Suppressor macrophage treated with lipopolysaccharide for 4 hours (primary cell): ENCODE measurements at regions not wholly inside any gene's neighbourhood (a gene's known extent, or its start where the extent isn't known, plus 50 kb on each side); places are given as distances from the start of the nearest gene placed in this dataset.
A peak's percentile ranks its signal among the peaks of the same experiment; 100 is the strongest.

Experiments
- DNase-seq: peaks from one replicate; pipeline ENCODE4 v3.0.0-alpha.2; 2020

DNA sequence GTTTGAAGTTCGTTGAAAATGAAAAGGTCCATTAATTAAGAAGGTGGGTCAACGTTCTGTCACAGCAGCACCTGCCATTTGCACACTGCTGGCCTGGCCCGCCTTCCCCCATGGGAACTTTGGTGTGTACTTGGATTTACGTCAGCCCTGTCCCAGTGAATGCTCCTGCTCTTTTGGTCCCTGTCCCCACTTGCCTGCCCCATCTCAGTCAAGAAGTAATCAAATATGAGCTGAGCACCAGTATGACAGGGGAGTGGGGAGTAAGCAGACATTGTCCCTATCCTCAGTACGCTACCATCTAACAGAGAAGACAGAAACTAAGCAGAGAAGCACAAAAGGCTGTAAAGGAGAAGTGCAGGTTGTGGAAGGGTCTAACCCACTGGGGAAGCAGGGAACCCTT is 65.1 kb downstream of the SLC4A3 start:
- no peak for DNase-seq

DNA sequence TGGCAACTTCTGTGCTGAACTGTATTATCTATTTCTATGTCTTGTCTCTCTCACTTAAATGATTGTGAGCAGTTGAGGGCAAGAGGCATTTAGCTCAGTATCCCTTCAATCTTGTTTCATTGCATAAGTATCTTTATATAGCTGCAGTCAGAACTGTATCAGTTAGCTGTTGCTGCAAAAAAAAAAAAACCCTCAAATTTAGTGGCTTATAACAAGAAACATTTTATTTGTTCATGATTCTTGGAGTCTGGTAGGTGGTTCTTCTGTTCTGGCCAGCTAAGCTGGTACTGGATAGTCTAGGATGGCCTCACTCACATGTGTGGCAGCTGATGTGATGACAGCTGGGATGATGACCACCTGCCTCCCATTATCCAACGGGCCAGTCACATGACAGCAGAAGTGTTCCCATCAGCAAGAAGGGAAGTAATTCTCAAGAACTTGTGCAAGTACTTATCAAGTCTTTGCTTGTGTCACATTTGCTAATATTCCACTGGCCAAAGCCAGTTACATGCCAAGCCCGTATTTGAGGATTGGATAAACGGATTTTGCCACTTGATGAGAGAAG is 67.8 kb downstream of the SLC4A3 start:
- no peak for DNase-seq

DNA sequence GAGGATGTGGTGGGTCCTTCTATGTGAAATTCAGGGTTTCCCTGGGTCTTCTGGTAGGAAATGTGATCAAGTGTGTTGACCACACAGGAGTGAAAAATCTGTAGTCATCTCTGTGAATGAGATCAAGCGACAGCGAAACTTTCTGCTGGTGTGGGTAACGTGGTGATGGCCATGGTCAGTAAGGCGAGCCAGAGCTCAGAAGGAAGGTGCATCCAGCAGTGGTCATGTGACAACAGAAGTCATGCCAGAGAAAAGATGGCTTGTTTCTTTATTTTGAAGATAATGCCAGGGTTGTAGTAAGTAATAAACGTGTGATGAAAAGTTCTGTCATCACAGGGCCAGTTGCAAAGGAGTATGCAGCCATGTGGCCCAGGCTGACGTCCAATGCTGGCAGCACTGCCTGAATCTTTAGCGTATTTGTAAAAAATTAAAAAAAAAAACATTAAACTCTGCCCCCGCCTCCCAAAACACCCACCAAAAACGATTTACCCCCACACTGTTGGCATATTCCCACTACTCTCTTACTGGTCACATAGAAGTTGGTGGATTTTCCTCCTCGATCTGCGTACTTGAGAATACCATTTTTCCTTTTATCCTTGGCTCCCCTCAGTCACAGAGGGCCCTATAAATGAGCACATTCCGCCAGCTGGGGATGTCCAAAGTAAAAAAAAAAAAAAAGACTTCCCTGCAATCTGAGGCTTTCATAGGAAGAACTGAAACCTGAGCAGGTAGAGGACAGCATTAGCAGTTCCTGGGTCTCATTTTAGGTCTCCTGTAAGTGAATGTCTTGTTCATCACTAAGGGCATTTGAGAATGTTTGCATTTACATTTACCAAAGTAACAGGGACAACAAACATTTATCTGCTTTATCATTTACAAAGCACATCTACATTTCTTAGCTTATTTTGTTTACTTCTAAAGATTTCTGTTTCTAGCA is 70.6 kb downstream of the SLC4A3 start:
- DNase-seq = no peak

DNA sequence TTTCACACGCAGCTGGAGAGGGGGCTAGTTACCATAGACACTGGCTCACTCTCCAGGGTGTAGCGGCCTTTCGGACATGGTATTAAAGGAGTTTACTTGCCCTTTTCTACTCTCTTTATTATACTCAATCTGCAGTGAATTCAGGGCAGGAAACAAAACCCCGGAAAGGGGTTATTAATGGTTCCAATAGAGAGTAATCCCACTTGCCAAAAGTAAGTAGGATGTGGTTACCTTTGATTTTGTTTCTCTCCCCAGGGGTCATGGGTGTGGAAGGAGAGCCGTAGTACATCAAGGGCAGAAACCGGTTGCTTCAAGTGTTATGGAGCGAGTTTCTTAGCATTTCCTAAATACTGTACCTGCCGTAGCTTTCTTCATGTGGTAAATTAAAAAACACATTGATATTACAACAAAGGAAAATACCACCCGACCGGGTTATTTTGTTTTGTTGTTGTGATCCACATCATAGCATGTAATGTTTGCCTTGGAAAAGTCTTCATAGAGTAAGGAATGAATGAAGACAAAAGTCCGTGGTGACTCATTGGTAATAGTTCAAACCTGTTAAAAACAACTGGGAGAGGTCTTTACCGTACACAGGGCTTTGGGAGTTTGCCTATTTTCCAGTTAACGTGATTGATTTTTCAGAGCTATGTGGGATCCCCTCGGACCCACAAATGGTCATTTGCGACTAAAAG is 71.5 kb downstream of the SLC4A3 start:
- no peak for DNase-seq

DNA sequence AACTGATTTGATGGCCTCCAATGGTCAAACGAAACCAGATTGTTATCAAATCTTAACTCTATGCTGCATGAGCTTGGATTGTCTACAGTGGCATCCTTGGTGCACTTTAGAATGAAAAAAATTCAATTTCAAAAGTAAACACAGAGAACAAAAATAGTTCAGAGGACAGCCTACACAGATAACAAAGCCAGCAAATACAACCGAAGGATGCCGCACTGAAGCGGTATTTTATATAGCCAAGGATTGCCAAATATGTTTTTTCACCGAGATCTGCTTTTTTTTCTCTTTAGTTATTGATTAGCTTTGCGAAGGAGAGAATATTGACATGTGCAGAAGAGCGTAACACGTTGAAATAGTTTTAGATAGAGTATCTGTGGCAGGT is 72.0 kb downstream of the SLC4A3 start:
- DNase-seq = no peak

DNA sequence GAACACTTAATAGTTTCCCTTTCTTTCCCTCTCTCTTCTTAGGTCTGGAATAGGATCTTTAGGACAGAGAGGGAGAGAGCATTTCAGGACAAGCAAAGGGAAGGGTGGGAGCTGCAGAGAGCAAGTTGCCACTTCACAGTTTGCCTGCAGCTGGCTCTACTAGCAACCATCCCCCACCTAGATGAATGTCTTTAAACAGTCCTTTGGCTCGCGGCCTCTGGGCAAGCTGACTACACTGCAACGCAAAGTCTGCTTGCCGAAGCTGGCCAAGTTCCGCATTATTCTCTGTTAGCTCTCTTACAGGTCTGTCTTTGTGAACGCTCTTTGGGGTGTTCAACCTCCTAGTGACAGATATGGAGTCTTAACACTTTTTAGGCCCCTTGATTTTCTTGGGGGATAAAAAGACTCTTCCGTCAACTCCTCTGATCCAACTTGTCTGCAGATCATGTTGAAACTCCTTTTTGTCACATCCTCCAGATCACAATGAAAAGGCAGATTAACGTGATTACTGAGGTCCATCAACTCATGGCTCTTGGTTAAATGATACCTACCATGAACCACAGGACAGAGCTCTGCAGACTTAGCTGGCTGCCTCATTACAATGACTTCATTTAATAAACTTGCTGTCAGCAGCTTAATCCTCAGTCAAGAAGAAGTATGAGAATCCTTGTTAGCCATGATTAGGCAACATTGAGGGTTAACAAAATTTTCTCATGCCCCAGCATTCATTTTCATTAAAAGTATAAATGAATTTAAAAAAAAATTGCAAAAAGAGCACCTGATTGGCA is 74.6 kb downstream of the SLC4A3 start:
- DNase-seq = no peak

DNA sequence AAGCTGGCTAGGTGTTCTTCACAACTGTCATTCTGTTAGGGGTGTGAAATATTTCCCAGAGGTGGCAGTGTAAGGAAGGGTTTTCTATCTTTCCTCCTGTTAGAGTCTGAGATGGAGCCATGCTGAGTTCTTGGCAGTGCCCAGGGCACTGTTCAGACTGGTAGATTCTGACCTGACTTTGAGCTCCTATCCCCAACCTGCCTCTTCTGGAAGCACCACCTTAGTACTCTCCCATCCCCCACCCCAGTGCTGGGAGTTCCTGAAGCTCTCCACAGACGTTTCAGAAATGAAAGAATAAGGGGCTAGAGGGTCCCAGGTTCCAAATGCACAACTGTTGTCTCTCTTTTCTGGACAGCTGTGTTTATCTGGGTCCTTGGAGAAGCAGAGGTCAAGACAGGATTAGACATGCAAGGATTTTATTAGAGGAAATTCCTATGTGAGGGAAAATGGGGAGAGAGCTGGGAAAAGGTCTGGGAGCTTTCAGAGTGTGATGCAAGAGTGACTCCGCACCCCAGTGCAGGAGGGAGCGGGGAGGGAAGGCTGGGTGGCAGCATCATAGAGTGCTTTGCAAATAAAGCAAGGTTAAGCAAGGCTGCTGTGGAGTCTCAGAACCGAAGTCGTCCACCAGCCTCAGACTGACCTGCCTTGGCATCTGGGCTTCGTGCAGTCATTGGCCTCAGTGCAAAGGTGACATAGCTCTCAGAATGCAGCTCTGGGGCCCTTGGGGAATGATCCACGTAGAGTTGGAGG is 75.5 kb downstream of the SLC4A3 start:
- DNase-seq = no peak

DNA sequence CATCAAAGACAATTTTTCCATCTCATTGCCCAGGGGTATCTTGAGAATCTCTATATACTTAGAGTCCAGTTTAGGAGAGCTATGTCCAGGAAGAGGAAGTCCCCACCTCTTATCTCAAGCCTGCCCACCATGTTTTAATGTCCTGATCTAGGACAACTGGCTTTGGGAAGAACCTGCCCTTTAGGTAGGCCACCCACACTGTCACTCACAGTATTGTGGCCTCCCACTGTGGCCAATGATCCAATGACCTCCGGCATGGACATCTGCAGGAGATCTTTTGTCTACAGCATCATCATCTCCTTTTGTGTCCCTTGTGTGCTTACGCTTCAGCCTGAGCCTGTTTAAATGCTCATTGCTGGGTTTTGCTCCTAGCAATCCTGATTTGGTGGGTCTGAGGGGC is 77.4 kb downstream of the SLC4A3 start:
- no peak for DNase-seq

DNA sequence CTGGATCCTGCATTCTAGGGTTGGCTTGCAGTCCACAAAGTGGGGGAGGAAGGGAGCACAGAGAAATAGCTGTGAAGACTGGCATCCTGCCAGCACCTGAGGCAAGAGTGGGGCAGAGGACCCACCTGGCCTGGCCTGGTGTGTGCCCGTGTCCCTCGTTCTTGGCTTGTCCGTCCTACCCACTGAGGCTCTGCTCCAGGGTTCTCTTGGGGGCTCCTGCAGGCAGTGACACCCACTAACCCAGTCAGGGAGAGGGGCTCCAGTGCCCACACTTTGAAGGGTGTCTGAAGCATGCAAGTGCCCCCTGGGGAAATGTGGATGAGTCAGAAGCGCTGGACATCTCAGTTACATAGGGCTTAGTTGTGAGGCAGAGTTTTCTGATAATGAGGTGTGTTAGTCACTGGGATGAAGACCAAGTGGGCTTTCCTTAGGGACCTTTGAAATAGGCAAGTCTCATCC is 79.4 kb downstream of the SLC4A3 start:
- no peak for DNase-seq

DNA sequence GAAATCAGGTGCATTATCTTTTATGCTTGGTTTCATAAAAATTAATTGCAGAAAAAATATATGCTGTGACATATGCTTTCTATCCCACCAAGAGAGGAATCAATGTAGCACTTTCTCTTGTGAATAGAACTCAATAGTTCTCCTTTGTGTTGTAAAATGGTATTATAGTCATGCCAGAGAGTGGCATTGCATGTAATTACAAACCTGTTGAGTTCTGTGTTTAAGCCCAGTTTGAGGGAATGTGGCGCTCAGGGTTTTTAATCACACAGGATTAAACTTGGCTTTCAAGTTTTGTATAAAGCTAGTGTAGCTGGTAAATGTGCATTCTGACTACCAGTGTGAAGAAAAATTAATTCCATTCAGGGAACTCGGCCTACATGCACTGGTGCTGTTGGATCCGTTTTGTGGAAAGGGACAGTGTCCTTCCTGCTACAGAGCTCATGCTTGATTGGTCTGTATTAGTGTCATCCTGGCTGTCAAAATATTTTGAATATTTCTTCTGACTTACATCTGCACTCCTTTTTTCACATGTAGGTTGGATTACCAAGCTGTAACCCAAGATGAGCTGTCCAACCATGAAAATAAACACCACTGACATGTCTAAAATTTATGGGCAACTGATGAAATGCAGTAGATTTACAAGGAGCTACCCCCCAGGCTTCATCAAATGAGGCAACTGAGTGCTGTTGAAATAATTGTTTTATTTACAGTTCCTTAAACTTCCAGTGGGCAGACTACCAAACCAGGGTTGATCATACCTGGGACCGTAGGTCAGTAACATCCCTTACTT is 80.3 kb downstream of the SLC4A3 start:
- DNase-seq = no peak

DNA sequence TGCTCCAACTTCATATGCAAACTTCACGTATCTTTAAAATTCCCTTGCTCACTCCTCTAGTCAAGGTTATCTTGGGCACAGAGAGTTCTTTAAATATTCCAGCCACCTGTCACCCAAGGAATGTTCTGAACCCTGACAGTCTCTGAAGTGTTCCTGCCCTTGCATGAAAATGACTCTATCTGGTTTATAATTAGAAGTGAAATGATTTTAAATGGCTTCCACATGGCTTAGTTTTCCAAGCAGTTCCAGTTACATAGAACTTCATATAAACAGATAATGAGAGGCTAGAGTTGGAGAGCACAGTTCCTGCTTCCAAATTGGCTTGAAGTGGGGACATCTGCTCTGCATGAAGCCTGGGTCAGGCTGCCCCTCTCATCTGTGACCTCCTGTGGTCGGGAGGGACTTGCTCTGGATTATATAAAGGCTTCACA is 81.9 kb downstream of the SLC4A3 start:
- DNase-seq = no peak

DNA sequence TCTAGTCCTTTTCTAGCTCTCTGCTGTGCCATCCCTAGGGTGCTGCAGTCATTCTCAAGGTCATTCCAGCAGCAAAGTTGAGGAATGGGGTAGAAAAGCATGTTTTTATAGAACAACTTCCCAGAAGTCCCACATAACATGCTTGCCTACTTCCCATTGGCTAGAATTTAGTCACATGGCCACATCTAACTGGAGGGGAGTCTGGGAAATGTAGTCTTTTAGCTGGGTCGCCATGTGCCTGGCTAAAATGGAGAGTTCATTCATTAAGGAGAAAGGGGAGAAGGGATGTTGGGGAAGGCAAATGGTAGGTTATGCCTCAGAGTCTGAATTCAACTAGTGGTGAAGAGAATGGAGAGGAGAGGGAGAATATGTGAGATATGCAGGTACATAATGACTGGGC is 85.7 kb downstream of the SLC4A3 start:
- DNase-seq = no peak

DNA sequence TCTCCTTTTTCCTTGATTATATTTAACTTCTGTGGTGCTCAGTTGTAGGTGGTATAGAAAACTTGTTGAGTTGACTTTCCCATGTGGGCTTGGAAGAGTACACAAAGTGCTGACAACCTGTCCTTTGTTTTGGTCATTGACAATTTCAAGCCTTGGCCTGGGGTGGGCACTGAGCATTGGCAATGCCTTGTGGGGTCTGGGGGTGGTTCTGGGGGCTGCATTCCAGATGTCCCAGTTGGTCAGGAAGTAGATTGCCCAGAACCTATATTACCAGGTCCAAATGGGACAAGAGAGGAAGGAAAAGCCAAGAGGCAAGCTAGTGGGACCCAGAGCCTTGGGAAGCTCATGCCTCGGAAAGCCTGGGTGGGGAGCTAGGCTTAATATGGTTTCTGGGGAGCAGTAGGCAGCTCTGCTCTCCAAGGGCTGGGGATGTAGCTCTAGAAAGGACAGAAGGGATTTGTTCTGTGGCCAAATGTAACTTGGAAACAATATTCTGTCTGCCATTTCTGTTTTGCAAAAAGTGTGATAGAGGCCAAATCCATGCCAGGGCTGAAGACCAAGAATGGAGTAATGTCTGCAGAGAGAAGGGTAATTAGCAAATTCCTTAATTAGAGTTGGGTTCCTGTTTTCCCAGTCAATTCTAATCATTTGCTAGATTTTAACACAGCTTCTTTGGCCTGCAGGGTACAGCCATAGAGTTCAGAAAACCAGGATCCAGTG is 87.4 kb downstream of the SLC4A3 start:
- DNase-seq = no peak

DNA sequence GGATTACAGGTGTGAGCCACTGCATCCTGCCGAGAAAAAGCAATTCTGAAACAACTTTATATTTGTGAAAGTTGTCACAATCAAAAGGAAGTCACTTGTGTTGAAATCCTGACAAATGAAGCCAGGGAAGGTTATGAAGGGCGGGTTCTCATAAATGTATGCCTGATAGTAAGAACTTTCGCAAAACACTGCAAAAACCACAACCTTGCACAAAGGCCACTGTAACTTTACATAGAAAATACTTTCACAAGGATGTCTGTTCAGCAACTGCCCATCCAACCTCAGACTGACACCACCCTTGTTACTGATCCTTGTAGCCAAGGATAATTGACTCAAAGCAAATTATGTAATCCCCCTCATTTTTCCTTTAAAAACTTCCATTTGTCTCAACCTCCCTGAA is 90.6 kb downstream of the SLC4A3 start:
- peak; percentile 13 for DNase-seq

DNA sequence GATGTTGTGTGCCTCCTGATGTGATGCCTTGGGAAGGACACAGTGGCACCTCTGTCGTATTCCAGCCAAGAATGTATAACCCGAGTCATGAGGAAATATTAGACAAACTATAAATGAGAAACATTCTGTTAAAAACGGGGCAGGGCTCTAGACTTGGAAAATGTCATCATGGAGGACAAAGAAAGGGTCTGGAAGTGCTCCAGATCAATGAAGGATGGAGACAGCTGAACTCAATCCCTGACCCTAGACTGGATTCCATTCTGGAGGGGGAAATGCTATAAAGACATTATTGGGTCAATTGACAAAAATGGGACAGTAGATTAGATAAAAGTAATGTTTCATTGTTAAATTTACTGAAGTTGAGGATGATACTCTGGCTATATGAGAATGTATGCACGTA is 92.1 kb downstream of the SLC4A3 start:
- no peak for DNase-seq

DNA sequence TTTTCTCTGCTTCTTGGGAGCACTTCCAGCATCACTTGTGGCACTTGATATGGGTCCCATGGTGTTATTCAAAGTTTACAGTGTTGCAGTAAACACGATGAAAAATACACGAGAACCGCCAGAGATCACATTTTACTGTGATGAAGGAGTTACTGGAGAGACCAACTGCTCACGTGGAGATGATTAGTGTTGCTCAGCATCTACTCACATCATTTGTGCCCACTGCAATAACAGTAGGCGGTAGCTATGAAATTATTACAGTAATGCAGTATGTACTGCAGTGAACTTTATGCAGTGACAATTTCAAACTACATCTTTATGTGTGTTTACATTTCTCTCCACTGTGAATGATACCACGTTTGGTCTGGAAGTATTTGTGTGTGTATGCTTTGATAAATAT is 93.5 kb downstream of the SLC4A3 start:
- no peak for DNase-seq

DNA sequence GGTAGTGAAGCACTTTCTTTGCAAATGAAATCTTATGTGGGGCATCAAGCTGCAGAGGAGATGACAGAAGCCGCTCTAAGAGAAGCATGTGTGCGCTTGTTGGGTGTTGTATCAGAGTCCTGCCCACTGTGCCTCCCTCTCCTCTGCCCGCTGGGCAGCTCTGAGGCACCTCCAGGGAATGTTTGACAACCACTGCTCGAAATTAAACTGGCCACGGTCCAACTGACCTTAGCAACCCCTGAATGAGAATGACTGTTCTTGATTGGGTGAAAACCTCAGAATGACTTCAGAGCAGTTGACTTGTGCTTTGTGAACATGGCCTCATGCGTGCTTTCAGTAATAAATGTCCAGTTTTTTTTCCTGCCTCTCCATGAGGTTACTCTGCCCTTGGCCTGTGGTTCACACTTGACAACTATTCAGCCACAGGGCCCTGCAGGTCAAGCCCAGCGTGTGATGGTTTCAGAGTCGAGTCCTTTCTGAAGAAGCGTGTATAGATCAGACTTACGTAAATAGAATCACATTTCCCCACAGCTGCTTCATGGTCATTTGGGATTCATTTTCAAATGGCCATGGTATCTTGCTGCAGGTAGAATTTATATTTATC is 94.9 kb downstream of the SLC4A3 start:
- DNase-seq = no peak

DNA sequence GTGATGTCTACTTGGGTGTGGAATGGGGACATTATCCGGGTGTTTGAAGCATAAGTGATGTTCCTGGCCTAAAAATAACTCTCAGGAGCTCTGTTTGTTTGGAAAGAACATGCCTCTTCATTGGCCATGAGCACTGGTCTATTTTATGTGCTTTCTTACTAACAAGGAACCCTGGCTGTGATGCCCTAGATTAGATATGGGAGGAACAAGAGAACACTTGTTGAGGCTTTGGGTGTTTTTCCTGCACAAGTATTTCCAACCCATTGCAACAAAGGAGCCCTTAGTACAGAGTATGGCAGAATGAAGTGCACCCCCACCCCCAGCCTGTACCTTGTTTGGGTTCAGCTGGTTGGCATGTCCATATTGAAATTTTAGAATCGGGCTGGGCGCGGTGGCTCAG is 95.9 kb downstream of the SLC4A3 start:
- no peak for DNase-seq

DNA sequence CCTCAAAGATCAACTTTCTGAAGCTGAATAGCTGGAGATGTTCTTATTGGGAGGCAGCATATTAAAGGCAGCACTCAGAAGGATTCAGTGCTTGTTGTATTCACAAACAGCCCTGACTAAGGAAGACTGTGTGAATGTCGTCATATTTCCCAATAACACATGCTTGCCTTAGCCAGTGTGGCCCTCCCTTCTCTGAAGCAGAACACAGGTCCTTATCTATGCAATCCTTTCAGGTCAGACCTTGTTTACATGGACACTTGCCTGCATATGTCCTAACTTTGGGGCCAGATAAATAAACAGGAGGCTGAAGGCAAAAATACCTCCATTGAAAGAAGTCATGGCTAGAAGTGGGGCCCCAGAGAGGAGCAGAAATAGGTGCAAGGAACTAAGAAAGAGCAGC is 97.2 kb downstream of the SLC4A3 start:
- no peak for DNase-seq

DNA sequence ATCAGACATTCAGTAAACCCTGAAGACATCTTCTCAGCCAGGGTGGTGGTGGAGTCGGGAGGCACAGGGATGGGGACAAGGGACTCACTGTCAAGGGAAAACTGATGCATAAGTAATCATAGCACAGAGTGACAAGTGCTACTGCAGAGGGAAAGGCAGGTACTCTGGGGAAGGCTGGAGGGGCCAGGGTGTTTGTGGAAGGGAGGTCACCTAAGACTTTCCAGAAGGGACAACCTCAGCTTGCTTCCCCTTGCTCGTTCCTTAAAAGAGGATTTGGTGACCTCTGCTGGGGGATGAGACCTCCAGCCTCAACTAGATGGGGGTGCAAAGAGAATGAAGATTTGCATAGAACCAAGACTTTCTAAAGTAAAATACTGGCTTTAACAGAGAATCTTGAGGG is 99.5 kb downstream of the SLC4A3 start:
- no peak for DNase-seq
